SKM-1 treated with dmso at 0.1 percent for 144 hours (cell line): ENCODE measurements at regions not wholly inside any gene's neighbourhood (a gene's known extent, or its start where the extent isn't known, plus 50 kb on each side); places are given as distances from the start of the nearest gene placed in this dataset.

Experiments used
- DNase-seq: peaks from one replicate; lab custom pipeline; 2025; ENCODE audit not compliant: unreplicated experiment; lab: John Stamatoyannopoulos, UW

DNA sequence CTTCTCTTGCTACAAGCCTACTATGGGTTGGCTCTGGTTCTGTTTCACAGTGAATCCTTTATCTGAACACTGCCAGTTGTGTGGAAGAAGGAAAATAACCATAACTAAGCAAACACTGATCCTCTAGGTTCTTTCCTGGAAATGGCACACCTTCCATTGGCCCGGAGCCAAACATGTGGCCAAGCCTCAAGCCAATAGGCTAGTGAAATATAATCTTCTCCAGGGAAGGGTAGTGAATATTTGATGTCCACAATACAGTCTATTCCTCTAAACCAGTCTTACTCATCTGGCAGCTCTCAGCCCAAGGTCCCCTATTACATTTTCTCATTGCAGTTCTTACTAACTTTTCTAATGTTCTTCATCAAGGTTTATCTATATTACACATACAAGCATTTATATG lies 921.3 kb downstream of the TUSC7 start:
- no peak for DNase-seq

DNA sequence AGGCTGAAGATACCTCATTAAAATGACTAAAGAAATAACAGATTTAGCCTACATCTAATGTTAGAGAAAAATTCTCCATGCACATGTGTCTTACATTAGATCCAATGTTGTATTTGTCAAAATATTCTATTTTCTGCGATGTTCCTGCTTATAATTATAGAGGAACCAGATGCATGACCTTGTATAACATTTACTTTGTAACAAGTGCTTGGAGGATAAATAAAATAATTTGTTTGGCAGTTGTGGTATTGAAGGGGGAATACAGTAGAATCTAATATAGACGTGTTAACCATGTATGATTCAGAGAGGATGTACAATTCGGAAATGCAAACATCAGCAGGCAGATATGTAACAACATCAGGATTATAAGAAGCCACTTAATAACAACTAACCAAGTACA lies 922.2 kb downstream of the TUSC7 start:
- DNase-seq: no peak

DNA sequence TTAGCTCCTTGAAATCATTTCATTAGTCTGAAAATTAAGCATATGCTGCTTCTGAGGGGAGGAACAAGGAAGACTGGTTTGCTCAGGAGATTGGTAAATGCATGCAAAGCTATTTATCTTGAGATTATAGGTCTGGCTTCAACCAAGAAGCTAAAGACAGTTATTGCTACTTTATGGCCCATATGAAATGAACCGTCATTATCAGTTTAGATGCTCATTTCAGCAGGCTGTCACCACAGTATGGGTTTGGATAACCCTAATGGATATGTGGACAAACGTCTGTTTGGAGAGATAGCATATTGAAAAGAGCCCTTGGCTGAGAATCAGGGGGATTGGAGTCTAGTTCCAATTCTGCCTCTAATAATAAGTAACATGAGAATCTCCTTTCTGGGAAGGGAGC lies 922.6 kb downstream of the TUSC7 start:
- no peak for DNase-seq

DNA sequence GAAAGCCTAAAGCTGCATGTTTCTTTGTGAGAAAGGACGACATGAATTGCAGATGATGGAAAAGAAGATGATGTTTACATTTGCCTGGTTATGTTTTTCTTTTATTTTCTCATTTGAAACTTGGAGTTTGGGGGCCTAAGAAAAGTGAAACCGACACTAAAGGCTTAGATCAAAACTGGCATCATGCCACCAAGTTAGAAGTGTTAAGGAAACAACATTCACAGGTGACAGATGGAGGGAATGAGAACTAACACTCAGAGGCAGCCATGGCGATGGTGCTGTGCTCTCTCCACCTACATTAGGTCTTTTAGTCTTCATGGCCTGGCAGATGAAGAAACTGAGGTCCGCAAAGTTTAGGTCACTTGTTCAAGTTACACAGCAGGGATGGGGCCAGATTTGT lies 923.6 kb downstream of the TUSC7 start:
- DNase-seq: no peak

DNA sequence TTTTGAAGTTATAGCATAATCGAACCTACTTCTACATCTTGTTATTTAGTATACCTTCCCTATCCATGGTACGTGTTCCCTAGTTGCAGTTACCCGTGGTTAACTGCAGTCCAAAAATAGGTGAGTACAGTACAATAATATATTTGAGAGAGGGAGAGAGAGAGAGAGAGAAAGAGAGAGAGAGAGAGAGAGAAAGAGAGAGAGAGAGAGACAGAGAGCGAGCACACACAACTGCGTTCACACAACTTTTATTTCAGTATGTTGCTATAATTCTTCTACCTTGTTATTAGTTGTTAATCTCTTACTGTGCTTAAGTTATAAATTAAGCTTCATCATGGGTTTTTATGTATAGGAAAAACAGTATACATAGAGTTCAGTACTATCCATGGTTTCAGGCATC lies 928.1 kb downstream of the TUSC7 start:
- DNase-seq: no peak

DNA sequence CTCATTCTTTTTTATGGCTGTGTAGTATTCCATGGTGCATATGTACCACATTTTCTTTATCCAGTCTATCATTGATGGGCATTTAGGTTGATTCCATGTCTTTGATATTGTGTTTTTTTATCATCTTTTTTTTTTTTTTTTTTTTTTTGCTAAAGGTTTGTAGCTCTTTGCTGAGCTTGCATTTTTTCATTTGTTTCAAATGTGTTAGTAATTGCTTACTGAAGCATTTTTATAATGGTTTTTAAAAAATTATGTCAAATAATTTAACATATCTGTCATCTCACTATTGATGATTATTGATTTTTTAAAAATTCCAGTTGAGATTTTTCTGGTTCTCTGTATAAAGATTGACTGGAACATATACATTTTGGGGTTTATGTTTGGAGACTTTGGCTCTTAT lies 934.6 kb downstream of the TUSC7 start:
- no peak for DNase-seq

DNA sequence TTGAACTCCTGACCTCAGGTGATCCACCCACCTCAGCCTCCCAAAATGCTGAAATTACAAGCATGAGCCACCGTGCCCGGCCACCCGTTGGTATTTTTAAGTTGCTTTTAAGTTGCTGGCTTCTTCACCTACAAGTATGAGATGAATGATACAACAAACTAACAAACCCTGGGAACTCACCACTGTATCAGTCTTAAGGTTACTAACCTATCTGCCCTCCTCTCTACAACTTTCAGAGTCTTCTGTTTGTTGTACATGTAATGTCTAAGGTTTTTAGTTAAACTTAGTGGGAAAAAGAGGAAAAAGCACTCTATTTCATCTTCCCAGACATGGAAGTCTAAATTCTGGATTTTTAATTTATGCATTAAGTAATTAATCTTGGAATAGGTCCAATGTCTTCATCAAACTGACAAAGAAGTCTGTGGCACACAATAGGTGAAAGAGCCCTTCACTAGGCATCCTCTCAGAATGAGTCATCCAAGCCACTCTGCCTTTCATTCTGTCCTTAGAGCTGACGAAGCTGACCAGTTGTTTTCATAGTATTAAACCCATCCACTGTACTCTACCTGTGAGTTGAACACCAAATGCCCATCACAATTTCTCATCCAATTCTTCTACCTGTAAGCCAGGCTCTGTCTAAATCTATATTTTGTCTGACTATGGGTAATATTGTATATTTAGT lies 936.1 kb downstream of the TUSC7 start:
- no peak for DNase-seq

DNA sequence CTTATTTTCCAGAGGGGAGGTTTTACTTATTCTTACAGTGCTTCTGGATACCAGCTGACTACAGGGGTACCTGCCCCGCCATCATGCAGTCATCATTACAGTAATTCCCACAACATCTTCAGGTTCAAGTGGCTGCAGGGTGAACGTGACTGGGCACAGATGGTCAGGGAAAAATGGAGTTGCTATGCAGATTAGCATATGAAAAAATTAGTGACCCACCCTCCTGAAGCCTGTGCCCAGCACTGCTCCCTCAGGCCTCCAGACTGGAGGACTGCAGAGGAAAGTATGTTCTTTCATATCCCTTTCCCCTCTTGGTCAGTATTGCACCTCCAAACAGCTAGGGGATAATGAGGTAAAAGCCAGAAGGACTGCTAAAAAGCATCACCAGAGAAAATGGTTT lies 937.9 kb downstream of the TUSC7 start:
- DNase-seq: no peak

DNA sequence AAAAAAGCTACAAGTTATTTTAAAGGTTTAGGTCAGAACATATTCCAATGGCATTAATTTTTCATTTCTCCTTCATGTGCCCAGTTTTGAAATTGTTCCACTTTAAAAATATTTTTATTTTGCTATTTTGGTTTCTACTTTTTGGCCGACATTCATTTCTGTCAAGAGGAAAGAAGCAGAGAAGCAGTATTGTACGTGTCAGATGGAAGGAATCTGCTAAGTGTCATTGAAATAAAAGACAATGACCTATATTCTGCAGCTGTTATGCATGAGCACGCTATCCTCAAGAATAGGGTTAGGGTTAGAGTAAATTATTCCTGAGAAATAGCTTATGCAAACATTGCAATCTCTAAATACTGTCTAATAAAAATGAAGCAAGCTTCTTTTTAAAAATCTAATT lies 941.7 kb downstream of the TUSC7 start:
- DNase-seq: no peak

DNA sequence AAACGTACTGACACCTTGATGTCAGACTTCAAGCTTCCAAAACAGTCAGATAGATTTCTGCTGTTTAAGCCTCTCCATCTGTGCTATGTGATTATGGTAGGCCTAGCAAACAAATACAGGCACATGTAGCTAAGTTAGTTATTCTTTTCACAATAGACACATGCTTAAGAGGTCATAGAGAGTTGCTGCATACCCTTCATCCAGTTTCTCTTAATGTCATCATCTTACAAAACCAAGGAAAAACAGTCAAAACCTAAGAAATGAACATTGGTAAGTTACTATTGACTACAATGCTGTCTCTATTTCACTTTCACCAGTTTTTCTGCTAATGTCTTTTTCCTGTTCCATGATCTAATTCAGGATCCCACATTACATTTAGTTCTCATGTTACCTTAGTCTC lies 946.8 kb downstream of the TUSC7 start:
- DNase-seq: no peak

DNA sequence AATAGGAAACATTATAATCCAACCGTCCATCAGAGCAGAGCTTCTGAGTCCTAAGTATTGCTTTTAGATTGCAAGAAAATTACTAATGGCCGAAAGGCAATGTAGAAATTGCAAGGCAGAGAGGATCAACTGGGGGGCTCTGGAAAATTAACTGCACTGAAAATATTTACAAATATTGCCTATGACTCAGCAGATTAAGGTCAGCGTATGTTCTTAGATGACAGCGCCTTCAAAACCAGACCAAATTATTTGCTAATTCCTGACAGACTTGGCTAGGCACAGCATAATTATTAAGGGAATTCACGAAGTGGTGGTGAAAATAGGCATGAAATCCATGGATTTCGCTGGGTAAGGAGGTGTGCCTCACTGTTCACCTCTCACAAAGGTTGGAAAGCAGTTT lies 947.7 kb downstream of the TUSC7 start:
- DNase-seq: no peak

DNA sequence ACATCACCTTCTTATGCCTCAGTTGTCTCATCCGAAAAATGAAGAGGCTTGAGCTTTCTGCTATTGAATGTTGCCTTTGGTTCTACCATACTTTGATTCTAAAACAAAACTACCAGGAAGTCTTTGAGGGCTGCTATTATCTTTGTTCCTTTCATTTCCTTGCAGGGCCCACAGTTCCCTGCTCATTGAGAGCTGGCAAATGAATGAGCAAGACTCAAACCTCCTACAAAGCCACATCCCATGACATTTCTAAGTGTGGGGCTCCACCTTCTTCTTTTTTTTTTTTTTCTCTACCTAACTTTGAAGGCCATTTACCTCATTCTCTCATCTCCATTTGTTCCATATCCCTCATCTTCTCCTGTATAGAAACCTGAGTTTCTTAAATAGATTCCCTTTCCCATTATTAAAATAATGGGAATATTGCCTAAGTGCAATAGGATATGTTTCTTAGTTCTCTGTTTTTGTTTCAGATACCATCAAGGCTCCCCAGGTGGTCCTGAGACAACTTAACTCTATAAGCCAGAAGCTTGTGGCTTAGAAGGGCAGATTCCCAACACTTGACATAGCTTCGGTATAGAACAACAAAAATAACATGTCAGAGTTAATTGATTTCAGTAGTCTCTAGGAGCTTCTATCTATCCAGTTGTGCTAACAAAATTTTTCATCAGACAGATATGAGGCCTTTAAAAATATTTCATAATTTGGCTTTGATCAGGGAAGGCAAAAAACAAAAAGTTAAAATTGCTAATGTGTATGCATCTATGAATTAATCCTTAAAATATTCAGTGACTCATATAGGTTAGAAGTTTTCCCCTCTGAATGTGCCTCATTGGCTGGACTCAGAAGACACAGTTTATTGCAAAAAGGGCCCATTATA lies 951.6 kb downstream of the TUSC7 start:
- no peak for DNase-seq

DNA sequence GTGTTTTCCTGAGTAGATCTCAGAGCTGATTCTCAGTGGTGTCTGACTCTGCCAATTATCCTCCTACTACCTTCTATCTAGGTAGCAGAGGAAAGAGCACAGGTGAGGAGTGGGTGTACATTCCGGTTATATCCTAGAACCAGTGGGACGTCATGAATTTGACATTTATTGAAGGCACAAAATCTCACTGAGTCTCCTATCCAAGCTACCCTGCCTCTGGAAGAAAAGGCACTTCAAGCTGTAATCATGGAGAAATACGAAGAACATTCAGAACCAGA lies 952.2 kb downstream of the TUSC7 start:
- DNase-seq: no peak

DNA sequence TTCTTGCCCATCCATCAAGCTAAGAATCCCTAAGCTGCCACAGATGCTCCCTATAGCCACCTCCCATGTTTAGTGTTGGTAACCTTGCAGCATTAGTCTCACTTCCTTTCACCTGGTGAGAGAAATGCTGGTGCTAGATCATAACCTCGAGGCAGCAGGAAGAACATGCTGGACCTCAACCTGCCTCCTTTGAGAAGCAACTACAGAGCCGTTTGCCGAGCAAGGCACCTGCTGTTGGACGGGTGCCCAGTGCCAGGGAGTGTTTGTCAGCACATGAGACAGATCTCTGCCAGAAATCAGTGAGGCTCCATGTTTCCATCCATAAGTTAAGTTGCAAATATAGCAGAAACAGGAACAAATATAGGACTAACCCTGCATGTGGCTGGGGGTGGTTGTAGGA lies 955.7 kb downstream of the TUSC7 start:
- no peak for DNase-seq

DNA sequence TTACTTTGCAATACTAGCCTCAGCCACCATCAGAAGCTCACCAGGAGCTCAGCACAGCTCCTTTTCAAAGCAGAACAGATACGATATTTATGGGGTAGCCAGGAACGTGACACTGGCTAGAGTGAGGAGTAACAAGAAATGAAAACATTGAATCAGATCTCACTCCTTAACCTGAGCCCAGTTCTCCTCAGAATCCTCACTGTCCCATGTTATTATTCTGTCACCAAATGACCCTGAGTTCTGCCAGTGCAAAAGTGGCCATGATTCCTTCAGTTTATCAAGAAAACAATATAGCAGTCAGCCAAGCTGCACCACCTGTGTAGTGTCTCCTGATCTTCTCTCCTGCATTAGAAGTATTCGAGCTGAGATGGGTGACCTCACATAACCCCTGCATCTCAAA lies 956.7 kb downstream of the TUSC7 start:
- DNase-seq: no peak

DNA sequence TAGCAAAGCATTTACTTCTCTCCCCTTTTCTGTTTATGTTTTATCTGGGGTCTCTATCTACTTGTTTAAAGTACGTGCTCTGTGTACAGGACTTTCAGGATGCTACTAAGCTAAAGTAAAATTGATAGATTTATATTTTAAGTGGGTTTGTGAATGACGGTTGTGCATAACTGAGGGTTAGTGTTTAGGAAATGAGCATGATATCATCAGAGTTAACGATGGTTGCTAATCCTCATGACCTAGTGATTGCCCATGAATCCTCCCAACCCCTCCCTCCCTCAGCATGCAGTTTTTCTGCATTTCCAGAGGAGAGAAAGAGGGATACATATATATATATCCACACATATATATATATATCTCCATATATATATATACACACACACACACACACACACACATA lies 957.2 kb downstream of the TUSC7 start:
- DNase-seq: no peak

DNA sequence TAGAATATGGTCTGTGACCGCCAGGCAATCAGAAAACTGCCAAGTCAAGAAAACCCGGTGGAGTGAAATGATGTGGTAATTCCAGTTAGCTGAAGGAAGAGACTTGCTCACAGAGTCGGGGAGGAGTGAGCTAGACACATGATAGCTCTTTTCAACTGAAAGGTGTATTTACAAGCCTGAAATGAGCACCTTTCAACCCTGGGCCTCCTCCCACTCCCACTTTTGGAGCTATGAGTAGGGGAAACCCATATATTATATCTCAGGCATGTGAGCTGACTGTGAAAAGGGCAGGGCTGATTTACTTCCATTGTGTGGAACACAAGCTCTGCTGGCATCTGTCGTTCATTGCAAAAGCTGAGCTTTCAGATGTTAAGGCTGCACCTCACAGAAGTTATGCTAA lies 960.2 kb downstream of the TUSC7 start:
- DNase-seq: no peak

DNA sequence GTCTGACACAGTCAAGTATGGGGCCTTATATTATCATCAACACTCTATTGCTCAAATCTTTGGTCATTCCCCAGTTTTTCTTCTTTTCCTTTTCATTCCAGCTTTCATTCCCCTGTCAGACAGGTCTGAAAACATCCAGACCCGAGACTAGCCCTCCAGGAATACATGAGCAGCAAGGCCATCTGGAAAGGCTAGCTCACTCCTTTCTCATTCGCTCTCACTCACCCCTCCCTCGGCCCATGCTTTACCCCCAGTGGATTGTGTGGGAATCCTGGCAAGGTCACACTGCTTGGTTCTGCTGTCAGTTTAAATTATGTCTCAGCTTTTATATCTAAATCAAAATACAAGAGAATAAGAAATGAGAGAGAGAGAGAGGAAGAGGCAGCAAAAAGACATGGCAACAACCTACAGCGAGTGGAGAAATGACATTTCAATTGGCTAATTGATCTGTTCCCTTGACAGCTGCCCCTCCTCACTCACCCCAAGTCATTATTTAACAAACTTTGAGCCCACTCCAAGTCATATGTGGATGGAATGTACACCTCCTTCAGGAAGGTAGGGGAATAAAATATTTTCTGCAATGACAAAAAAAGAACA lies 962.2 kb downstream of the TUSC7 start:
- no peak for DNase-seq

DNA sequence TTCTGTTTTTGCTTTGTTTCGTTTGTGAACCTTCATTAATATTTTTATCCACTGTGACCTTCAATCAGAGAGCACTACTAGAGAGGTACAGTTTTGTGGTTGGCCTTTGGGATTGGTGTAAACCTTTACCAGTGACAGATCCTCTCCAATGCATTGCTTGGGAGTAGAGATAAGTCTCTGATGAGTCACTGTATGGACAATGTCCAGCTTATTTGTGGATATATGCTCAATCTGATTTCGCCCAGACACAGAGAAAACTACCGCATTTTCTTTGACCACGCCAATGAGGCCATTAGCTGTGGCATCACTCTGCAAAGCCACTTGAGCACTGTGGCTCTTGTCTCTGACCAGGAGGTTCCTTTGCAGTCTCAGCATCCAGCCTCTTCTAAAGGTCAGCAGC lies 964.7 kb downstream of the TUSC7 start:
- DNase-seq: no peak

DNA sequence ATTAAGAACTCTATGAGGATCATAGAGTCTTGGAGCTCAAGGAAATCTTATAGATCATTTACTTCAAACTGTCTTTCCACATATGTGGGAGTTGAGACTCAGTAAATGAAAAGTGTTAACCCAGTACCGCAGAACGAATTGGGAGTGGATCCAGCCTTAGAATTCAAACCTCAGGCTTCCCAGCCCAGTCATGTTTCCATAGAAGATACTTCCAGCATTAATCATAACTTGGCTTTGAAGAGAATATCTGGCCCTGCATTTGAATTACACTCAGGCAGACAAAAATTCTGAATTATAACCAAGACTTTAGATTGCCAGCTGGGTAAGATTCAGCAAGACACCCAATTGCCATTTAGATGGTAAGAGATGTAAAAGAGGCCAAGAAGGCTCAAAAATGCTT lies 972.0 kb downstream of the TUSC7 start:
- DNase-seq: no peak

DNA sequence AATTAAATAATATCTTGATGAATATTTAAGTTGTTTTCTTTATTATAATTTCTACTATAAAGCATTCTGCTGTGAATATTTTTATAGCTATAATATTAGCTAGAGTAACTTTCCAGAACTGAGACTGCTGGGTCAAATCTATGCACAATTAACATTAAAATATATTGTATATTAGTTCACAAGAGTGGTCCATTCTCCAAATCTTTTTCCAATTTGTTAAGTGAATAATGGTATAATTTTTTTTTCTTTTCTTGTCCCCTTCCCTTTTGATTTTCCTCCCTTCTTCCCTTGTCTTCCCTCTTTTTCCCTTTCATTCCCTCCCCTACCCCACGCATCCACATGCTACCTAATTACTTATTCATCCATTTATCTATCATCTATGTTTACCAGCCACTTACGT lies 977.5 kb downstream of the TUSC7 start:
- DNase-seq: no peak

DNA sequence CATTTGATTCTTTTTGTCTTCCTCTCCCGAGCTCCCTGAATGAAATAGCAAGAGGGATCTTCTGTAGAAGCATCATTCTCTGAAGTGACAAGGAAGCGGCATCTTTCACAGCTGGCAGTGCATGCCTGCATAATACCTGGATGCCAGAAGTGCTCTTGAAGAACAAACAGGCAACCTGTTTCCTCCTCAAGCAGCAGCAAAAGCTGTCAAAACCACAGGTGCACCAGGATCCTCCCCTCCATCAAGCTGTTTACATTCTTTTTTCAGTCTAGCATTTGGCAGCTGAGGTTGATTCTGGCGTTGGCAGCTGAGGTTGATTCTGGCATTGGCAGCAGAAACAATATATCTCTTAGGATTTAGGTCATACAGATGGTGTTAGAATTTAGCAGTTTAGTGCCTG lies 979.0 kb downstream of the TUSC7 start:
- no peak for DNase-seq

DNA sequence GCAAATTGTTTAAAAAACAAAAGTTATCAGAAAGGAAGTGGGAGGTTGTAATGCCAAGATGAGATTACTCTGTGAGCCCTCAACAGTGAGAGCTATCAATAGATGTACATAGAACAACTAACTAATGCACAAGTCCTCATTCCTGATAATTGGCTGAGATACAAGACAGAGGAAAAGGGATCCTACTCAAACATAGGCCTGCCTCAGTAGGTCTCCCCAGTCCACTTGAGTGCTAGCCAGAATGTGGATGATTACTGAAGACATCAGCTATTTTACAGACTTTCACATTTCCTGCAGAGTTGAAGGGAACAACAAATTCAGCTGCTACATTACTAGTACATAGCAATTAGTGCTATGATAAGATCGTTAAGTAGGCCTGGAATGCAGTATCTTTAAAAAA lies 981.9 kb downstream of the TUSC7 start:
- DNase-seq: no peak
